NCI-H1105 treated with DMSO at 0.1 percent for 48 hours (cell line): ENCODE measurements at regions not wholly inside any gene's neighbourhood (a gene's known extent, or its start where the extent isn't known, plus 50 kb on each side); places are given as distances from the start of the nearest gene placed in this dataset.
"Not testable (repeated sequence)": the region's sequence is repeated elsewhere in the genome, so short reads cannot be mapped to it uniquely, and the experiment has no call there.

Source experiments
- DNase-seq: peaks from one replicate; lab custom pipeline; 2025; lab: John Stamatoyannopoulos, UW

DNA sequence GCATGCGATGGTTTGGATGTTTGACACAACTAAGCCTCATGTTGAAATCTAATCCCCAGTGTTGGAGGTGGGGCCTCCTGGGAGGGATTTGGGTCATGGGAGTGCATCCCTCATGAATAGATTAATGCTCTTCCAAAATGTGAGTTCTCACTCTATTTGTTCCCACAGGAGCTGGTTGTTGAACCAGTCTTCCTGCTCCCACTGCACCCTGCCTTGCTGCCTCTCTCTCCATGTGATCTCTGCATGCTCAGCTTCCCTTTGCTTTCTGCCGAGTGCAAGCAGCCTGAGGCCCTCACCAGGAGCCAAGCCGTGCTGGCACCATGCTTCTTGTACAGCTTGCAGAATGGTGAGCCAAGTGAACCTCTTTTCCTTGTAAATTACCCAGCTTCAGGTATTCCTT lies 206.8 kb downstream of the VAPA start:
- DNase-seq: no peak

DNA sequence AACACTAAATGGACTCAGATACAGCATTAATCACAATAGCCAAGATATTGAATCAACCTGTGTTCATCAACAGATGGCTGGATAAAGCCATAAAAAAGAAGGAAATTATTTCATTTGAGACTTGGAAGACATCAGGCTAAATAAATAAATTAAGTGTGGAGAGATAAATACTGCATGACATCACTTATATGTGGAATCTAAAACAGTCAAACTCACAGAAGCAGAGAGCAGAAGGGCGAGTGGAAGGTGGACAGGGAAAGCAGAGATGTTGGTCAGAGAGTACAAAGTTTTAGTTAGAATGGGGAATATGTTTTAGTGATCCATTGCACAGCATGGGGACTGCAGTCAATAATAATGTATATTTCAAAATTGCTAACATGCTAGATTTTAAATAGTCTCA lies 207.2 kb downstream of the VAPA start:
- DNase-seq: no peak

DNA sequence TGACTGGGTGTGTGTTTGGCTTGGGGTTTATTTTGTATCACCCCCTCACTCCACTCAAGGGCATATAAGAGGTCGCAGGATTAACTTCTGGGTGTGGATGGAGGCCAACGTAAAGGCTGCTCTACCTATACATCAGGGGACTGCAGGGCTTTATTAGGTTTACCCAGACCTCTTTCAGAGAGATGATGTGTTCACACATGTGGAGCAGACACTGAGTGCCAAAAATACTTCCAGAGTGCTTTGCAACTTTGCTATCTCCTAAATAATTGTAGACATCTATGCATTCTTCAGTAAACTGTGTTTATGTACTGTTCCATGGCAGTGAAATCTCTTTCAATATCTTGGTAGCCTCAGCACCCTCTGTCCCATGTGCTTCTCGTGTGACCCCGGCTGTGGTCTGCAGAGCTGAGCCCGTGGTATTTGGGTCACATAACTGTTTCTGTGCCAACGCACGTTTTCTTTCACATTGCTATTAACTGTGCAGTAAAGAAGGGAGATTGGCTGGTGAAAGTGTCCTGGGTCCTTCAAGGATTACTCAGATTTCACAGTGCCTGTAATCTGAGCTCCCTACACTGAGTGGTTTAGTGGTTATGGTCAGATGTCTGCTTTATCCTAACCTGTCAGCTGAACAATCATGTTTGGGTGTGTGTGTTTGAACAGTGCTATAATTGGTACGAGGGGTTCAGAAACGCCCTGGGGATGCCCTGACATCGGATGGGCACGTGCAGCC lies 208.1 kb downstream of the VAPA start:
- peak; percentile 63 for DNase-seq

DNA sequence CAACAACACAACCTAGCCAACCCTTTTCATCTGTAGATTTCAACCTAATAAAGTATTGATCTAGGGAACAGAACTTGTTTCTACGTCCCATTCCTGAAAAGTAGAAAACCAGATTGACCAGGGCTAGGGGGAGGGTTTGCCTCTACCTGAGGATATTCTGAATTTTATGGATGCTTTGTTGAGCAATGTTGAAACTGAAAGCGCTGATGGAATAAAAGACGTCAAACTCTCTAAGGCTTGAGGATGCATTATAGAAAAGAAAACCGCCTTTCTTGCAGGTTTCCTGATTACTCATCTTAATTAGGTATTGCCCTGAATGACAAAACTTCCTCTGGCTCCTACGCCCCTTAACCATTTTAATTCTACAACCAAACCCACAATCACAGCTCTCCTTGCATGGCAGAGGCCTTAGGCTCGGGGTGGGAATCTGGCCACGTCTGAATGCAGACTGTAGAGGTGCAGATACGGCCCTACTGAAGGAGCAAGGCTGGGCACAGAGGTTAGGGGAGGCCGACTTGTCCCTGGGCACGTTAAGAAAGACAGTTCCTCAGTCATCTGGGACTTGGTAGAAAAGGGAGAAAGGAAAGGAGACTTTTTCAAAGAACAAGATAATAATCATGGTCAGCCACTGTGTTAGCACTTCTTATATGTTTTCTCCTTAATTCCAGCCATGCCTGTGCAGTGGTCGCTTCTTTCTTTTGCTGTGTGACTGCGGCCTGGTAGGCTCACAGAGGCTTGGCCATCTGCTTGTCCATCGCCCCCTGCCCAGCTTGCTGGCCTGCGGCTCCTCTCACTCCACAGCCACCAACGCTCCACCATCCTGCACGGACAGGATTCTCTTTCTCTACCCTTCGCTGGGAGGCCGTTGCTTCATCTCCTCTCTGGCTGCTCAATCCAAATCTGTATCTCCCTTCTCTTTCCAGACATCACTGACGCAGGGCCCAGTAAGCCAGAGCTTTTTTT lies 209.5 kb downstream of the VAPA start:
- DNase-seq: no peak

DNA sequence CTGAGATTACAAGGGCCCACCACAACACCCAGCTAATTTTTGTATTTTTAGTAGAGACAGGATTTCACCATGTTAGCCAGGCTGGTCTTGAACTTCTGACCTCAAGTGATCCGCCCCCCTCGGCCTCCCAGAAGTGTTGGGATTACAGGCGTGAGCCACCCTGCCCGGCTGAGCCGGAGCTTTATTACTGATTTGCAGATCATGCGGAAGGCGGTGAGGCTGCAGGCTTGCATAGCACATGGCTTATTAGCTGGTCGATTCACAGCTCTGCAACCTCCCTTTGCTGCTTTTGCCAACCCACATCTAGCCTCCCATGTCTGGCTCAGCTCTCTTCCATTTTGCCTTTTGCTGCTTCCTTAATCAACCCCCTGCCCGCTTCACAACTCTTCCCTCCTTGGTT lies 210.3 kb downstream of the VAPA start:
- no peak for DNase-seq

DNA sequence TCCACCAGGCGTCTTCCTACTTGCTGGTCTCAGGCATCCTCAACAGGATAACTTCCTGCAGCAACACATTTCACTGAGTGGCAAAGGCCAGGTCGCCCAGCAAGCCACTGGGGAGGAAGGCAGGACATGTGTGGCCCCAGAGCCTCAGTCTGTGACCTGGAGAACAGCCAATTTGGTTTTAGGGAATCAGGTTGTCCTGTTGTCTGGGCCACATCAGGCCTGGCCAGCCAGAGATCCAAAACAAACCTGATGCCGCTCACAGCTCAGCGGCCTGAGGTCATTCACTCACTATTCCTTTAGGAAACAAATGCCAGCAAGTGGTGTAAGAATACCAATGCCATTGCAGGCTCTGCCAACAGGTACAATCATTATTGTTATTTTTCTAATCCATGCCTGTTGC lies 210.7 kb downstream of the VAPA start:
- DNase-seq: no peak

DNA sequence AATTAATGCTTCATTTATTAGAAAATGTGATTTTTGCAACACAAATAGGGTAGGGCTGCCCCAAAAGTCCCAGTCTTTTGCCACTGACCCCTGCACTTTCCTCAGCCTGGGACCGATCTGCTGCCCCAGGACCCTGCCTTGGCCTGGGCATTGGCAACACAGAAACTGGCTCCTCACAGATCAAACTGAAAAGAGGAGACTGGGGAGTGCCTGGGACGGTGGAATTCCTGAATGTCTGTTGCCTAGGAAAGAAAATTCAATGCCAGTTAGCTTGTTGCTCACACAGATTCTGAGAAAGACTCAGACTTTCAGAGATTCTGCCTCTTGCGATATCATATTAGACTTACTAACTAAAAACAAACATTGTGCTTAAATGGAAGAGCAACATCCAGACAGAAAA lies 211.2 kb downstream of the VAPA start:
- no peak for DNase-seq

DNA sequence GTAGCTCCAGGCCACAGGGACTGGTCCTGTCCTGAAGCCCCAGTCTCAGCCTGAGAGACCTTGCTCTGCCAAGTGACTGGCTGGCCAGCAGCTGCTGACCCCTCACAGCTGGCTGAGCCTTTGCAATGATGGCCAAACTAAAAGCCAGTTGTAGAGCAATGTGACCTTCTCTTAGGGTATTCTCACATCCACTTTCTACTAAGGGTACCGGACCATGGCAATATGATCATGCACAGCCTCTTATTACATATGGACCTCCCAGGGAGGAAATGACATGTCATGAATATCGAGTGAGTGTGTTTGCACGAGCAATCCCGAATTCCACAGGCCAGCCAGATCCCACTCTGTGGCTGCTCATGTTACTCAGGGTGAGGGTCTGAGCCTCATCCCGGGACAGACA lies 213.9 kb downstream of the VAPA start:
- no peak for DNase-seq

DNA sequence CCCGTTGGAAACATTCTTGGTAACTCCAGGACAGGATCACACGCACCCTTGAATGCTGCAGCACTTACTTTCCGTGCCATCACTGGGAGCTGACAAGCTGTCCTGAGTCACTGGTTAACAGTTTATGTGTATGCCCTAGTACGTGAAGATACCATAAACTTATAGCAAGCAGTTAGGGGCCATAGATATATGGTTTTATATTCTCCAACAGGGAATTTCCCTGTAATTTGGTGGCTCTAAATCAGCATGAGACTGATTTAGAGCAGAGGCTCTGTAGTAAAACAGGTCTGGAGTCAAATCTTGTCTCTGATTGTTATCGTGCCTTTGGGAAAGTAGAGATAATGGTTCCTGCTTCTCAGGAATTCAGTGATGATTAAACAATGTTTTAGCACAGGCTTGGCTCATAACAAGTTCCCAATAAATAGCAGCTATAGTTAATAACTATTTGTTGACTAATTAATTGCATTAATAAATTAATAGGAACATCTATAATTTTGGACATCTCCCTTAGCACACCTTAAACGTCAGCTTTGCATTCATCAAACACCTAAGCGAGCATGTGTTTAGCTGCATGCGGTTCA lies 215.2 kb downstream of the VAPA start:
- no peak for DNase-seq

DNA sequence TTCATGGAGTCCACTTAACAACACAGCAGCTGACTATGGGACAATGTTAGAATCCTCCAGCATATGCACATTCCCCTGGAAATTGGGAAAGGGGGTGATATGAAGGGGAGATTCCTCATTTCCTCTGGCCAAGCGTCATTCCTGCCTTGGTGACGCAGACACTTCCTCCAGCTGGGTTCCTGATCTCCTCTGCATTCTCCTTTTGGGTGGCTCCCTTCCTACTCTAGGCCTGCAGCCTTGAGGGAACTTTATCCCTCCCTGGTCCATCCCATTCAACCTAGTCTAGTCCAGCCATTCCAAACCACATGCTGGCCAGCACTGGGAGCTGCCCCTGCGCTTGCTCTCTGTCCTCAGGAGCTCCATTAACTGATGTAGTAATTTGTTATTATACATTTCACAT lies 216.8 kb downstream of the VAPA start:
- DNase-seq: no peak

DNA sequence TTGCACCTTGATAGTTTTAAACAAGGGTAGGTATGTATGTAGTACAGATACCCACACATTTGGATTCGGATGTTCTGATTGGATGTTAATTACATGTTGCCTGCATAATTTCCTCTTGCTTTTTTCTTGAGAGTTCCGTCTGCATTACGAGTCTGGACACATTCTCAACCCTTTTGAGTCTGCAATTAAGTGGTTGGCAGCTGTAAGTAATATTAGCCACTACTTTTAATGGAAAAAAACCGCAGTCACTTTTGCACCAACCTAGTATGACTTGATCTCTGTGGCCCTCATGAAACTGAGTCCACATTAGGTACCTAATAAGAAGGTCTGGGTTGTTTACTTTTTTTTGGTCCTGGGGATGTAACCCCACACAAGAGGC lies 217.3 kb downstream of the VAPA start:
- no peak for DNase-seq

DNA sequence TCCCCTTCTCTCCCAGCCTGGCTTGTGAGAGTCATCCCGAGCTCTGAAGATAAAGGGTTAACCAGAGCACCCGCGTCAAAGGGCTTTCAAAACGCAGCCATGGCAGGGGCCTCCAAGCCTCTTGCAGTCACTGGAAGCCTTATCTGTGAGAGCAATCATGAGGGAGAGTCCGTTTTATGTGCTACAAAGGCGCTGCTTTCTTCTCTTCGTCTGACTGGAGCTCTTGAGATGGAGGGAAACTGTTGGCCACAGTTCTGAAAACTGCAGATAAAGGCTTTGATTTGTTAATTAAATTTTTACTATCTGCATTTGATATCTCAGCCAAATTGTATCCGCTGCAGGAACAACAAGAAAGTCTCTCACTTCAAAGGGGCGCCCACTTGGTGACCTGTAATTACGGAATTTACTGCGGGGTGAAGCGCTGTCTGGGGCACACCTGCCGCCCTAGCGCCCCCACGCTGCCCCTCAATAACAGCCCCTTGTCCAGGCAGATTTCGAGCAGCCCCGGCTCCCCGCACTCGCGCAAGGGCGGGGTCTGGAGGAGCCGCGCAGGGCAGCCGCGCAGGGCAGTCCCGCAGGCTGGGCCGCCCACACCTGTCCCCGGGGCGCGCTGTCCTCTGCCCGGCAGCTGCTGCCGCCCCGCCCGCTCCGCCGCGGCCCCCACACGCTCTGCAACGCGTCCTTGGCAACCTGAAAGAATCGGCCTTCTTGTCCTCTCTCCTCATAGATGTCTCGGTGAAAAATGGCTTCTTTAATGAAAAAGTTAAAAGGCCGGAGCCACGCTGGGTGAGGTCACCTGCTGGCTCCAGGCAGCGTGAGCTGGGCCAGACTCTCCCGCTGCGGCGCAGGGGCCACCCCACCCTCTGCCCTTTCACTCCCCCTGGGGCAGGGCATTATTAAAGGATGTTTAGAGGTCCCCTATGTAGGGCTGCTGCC lies 217.9 kb downstream of the VAPA start:
- no peak for DNase-seq

DNA sequence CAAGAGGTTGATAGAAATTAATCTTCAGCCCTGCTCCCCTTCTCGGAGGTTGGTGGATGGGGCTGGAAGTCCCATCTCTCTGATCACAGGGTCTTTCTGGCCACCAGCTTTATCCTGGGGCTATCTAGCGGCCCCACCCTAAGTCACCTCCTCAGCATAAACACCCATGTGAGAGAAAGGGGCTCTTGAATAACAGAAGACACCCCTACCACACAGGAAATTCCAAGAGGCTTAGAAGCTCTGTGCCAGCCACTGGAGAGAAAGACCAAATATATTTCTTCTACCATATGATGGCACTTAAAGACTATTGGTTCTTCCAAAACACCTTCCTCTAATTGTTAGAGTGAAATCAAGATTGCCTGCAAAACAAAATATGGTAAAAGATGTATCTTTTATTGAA lies 219.7 kb downstream of the VAPA start:
- DNase-seq: no peak

DNA sequence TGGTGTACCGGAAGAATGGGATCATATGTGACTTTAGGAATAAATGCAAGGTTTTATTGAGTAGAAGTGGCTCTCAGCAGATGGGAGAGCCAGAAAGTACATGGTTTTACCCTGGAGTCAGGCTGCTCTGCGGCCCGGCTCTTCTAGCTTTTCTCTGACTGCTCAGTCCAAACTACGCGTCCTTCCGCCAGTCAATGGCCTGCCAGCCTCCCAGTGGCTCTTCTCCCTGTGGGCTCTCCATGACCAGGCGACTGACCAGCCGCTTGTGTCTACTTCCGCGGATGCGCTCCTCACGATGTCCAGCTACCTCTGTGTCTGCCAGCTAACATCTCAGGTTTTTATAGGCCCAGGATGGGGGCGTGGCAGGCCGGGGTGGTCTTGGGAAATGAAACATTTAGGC lies 220.4 kb downstream of the VAPA start:
- no peak for DNase-seq

DNA sequence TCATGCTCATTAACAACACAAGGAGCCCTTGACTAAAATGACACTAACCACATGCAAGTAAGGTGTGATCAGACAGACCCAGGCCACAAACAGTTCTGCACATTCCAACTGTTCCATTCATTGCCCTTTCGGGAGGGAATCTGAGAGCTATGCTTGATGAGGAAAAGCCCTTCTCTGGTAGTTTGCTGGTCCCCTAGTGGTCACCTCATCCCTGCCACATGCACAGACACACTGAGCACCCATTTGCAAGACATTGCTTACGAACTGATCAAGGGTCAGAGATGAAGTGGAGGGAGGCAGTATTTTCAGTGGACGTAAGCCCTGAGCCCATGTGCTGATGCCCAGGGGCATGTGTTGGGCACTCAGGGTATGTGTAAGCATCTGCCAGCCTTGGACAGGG lies 220.9 kb downstream of the VAPA start:
- not testable (repeated sequence) for DNase-seq

DNA sequence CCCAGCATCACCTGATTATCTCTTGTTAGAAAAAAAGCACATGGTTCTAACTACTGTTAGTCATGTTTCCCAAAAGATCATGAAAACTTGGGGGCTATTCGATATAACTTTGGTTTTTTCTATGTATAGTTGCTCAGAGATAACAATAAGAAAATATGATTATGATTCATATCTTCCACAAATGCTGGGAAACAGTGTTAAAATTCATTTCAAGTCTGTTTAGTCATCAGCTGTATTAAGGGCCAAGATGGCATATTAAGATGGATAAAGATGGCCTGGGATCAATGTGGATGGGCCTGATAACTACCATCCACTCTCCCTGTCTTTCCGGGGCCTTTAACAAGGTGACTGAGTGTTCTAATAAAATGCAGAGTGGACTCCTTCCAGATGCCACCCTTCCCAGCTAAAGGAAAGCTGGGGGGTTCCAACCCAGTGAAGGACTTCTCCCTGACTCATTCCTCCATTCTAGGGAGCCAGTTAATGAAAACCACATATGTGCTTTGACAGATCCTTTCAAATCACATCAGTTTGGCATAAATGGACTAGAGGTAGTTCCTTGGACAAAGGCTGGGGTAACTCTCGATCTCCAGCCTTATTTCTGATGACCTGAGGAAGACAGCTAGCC lies 221.6 kb downstream of the VAPA start:
- DNase-seq: no peak

DNA sequence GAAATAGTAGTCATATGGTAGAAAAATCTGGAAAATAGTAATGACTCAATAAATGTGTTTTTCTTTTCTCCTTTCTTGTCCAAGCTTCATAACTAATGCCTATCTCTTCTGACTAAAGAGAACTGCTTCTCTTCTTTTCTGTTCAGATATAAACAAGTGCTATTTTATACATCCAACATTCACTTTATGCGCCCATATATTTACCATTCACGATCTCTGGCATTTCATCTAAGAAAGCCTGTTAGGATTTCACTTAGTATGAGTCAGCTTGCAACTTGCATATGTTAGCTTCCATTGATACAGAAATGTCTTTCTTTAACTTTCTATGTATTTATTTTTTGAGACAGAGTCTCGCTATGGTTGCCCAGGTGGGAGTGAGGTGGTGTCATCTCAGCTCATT lies 224.9 kb downstream of the VAPA start:
- no peak for DNase-seq

DNA sequence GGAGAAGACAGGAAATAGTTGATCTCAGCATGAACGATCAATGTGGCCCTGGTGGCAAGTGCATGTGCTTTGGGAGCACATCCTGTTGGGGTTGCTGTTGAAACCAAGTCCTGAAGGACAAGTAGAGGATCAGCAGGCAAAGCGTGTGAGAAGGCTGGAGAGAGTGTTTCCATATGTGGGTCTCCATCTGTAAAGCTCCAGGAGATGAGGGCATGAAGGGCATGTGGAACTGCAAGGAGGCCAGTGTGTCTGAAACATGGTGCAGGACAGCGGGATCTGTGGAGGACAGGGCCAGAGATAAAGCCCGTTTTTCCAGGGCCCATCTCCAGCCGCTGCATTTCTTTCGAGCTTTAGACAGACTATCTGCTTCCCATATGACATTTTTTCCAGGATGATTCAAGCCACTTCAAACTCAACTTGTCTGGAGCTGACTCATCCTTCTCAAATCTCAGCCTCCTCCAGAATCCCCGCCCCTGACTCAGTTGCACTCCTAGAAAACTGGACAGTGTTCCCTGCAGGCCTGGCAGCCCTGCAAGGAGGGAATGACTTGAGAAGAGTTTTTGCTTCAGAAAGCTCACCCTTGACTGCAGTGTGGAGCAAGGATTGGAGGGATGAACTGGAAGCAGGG lies 226.1 kb downstream of the VAPA start:
- no peak for DNase-seq

DNA sequence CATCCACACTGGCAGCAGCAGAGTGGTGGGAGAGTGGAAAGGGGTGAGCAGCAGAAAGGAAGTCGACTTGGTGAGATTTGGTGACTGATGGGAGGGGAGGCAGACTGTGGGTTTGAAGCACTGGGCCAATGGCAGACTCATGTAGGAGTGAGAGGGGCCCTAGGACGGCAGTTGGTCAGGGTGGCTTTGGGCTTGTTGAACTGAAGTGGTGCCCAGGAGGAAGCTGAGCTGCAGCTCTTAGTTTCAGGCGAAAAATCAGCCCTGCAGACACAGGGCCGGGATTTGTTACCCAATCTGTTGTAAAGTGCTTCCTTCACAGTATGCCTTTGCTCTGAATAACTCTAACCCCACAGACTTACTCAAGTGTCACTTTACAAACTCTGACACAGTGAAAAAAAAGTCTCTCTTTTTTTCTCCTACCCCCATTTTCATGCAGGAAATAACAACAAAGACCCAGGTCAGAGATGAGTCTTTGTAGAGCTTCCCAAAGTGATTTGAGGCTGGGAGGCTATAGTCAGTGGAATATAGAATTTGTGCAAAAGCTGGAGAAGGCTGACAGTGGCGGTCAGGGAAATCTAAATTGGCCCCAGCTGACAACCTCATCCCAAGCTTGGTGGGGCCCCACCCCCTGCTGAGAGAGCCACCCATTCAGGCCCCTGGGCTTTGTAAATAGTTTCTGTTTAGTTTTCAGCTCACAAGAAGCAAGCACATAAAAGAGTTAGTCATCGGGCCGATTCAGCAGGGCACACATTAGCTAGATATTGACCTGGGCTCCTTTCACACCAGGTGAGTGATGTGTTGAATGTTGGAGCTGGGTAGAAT lies 226.9 kb downstream of the VAPA start:
- no peak for DNase-seq

DNA sequence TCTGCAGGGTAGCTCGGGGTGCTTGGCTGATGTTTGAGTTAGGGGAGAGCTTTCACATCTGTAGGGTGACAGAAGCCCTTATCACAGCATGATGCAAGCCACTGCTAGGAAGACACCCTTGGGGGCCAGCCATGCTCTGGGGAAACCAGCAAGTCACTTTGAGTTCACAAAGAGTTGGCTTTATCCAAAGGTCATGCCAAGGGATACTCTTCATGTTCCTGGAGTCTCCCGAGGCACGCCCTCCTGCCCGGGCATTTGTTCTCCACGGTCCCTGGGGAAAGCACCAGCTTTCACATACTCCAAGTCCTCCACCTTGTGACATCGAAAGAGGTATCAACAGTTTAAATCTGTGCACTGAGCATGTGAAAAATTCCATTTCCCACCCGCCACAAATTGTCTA lies 227.7 kb downstream of the VAPA start:
- no peak for DNase-seq
